ENCODE measurements at regions not wholly inside any gene's neighbourhood (a gene's known extent, or its start where the extent isn't known, plus 50 kb on each side); places are given as distances from the start of the nearest gene placed in this dataset.

- H3K27ac ChIP-seq: no peak overlapping the region
- no peak for TF ChIP-seq CTCF (IDR thresholded peaks at IDR 0.05)
- no peak overlapping the region for H3K4me3 ChIP-seq
- no peaks in the 10 kb centered on the region for H3K36me3 ChIP-seq
- H3K9me3 ChIP-seq: no peaks in the 10 kb centered on the region
- intact Hi-C loops (cut with DNase I): no loop called here
- no peaks in the 10 kb centered on the region for H3K27me3 ChIP-seq (ENCODE audit: low read depth)
- no peaks in the 10 kb centered on the region for H3K4me1 ChIP-seq
- ATAC-seq (no peak), DNase-seq (no peak)
Measured at GRCh38 chr5:126070481-126070880, 352.7 kb upstream of the GRAMD2B start.

GRCh38 chr5:126074538-126074937 is 348.7 kb upstream of the GRAMD2B start:
- Histone ChIP-seq H3K9me3 (no peaks in the 10 kb centered on the region), H3K4me3 (no peak overlapping the region), H3K4me1 (no peaks in the 10 kb centered on the region), H3K36me3 (no peaks in the 10 kb centered on the region), H3K27ac (no peak overlapping the region), H3K27me3 (ENCODE audit: low read depth) (no peaks in the 10 kb centered on the region)
- DNase-seq: no peak
- intact Hi-C loops (cut with DNase I): no loop called here
- TF ChIP-seq CTCF (IDR thresholded peaks at IDR 0.05): no peak
- ATAC-seq: no peak

- Histone ChIP-seq H3K9me3 (peaks cover 19% of the 10 kb centered on the region), H3K4me3 (no peak overlapping the region), H3K27me3 (ENCODE audit: low read depth) (no peaks in the 10 kb centered on the region), H3K36me3 (no peaks in the 10 kb centered on the region), H3K4me1 (no peaks in the 10 kb centered on the region), H3K27ac (no peak overlapping the region)
- intact Hi-C loops (cut with DNase I): no loop called here
- DNase-seq (no peak), ATAC-seq (no peak)
- TF ChIP-seq CTCF (IDR thresholded peaks at IDR 0.05): no peak
Measured at GRCh38 chr5:126079266-126079665, 343.9 kb upstream of the GRAMD2B start.

- ATAC-seq: no peak
- Histone ChIP-seq H3K36me3 (no peaks in the 10 kb centered on the region), H3K4me1 (no peaks in the 10 kb centered on the region), H3K4me3 (no peak overlapping the region), H3K27me3 (ENCODE audit: low read depth) (no peaks in the 10 kb centered on the region), H3K9me3 (peaks cover 29% of the 10 kb centered on the region), H3K27ac (no peak overlapping the region)
- no peak for TF ChIP-seq CTCF (IDR thresholded peaks at IDR 0.05)
- intact Hi-C loops (cut with DNase I): no loop called here
- no peak for DNase-seq
Measured at GRCh38 chr5:126081209-126081608, 342.0 kb upstream of the GRAMD2B start.

- TF ChIP-seq CTCF (IDR thresholded peaks at IDR 0.05): no peak
- intact Hi-C loops (cut with DNase I): no loop called here
- Histone ChIP-seq H3K27me3 (ENCODE audit: low read depth) (no peaks in the 10 kb centered on the region), H3K4me1 (no peaks in the 10 kb centered on the region), H3K4me3 (no peak overlapping the region), H3K36me3 (no peaks in the 10 kb centered on the region), H3K9me3 (no peaks in the 10 kb centered on the region), H3K27ac (no peak overlapping the region)
- ATAC-seq: no peak
- no peak for DNase-seq
Measured at GRCh38 chr5:126093041-126093440, 330.2 kb upstream of the GRAMD2B start.

- no peak for TF ChIP-seq CTCF (IDR thresholded peaks at IDR 0.05)
- no peak for DNase-seq
- H3K27ac ChIP-seq: no peak overlapping the region
- intact Hi-C loops (cut with DNase I): no loop called here
- no peaks in the 10 kb centered on the region for H3K36me3 ChIP-seq
- no peak for ATAC-seq
- no peaks in the 10 kb centered on the region for H3K27me3 ChIP-seq (ENCODE audit: low read depth)
- no peaks in the 10 kb centered on the region for H3K4me1 ChIP-seq
- no peak overlapping the region for H3K4me3 ChIP-seq
- no peaks in the 10 kb centered on the region for H3K9me3 ChIP-seq
Measured at GRCh38 chr5:126093718-126094117, 329.5 kb upstream of the GRAMD2B start.
